ENCODE measurements at regions not wholly inside any gene's neighbourhood (a gene's known extent, or its start where the extent isn't known, plus 50 kb on each side); places are given as distances from the start of the nearest gene placed in this dataset.
"Not testable (repeated sequence)": the region's sequence is repeated elsewhere in the genome, so short reads cannot be mapped to it uniquely, and the experiment has no call there.

DNA sequence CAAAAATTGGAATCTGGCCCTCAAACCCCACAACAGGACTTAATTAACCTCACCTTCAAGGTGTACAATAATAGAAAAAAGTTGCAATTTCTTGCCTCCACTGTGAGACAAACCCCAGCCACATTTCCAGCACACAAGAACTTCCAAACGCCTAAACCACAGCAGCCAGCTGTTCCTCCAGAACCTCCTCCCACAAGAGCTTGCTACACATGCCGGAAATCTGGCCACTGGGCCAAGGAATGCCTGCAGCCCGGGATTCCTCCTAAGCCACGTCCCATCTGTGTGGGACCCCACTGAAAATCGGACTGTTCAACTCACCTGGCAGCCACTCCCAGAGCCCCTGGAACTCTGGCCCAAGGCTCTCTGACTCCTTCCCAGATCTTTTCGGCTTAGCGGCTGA, 315.9 kb upstream of the EDIL3 start:
- TF ChIP-seq POLR2A, POLR2AphosphoS5 (IDR thresholded peaks at IDR 0.05): not testable (repeated sequence)
- TF ChIP-seq, protein P1, sequence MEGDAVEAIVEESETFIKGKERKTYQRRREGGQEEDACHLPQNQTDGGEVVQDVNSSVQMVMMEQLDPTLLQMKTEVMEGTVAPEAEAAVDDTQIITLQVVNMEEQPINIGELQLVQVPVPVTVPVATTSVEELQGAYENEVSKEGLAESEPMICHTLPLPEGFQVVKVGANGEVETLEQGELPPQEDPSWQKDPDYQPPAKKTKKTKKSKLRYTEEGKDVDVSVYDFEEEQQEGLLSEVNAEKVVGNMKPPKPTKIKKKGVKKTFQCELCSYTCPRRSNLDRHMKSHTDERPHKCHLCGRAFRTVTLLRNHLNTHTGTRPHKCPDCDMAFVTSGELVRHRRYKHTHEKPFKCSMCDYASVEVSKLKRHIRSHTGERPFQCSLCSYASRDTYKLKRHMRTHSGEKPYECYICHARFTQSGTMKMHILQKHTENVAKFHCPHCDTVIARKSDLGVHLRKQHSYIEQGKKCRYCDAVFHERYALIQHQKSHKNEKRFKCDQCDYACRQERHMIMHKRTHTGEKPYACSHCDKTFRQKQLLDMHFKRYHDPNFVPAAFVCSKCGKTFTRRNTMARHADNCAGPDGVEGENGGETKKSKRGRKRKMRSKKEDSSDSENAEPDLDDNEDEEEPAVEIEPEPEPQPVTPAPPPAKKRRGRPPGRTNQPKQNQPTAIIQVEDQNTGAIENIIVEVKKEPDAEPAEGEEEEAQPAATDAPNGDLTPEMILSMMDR (IDR thresholded peaks at IDR 0.05): not testable (repeated sequence)

Data from sigmoid colon (tissue), 4 donors.